ENCODE measurements at regions not wholly inside any gene's neighbourhood (a gene's known extent, or its start where the extent isn't known, plus 50 kb on each side); places are given as distances from the start of the nearest gene placed in this dataset.
A peak's percentile ranks its signal among the peaks of the same experiment; 100 is the strongest.

- no peak for DNase-seq
These were observed 191.9 kb downstream of the ARL4C start for GRCh38 chr2:234304950-234305349.

DNA sequence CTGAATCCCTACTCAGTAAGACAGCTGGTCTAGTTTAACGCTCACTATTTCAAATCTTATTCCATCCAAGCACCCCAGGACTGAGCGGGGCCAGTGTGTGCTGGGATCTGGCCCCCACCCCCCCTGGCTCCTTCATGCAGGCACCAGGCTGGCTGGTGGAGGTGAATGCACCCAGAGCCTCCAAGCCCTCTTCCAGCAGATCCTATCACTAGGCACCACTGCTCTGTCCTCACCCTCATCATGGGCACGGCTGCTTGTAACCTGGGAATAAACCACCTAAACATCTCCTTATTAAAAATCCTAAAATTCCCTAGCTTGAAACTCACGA is 194.3 kb downstream of the ARL4C start:
- no peak for DNase-seq

DNA sequence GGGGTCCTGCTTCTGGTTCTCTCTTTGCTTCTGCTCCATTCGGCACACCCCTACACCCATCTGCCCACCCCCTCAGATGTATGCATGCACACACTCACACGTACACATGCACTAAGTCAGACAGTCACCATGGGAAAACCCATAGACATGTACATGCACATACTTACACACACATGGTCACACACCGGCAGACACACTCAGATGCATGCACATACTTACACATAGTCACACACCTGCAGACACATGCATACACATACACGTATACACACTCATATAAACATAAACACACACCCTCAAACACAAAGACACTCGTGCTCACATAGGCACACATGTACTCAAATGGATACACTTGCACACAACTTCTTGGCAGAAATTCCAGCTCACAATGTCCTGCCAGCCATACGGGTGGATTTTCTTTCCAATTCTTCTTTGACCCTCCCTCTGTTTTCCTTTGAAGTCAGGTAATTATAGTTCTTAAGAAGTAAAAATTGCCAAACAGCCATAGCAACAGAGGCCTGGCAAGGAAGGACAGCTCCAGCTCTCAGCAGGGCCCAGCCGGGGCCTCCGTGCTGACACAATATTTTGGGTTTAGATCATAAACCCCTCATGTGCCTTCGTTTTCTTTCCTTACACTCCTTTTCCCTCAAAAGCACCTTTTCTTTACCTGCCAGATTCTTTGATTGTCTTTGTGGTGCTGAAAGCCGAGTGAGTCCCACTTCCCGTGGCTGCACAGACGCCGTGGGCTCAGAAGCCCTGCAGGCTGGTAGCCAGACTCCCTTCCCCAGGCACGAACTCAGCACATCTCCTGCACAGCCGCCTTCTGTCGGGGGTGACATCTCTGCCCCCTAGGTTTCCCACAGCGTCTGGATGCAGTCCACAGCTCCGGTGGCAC is 195.7 kb downstream of the ARL4C start:
- DNase-seq, result no peak

DNA sequence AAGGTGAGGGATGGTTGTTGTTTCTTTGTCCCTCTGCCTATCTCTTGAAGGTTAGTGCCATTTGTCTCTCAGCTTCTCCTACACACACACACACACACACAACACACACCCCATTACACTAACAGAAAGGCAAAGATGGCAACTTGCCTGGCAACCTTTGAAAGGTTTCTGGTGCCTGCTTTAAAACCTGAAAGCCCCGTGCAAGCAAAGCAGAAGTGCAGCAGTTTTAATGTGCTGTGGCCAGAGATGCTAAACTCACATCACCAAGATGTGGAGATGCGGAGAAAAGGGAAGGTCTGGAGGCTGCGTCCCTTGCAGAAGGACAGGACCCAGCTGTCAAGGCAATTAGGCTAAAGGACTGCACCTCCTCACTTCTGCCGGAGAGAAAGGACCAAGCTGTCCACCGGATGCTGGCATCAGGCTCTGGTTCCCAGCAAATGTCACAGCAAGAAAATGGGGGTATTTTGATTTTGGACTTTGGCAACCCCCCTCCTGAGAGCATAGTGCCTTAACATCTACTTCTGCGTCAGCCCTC is 196.4 kb downstream of the ARL4C start:
- no peak for DNase-seq

DNA sequence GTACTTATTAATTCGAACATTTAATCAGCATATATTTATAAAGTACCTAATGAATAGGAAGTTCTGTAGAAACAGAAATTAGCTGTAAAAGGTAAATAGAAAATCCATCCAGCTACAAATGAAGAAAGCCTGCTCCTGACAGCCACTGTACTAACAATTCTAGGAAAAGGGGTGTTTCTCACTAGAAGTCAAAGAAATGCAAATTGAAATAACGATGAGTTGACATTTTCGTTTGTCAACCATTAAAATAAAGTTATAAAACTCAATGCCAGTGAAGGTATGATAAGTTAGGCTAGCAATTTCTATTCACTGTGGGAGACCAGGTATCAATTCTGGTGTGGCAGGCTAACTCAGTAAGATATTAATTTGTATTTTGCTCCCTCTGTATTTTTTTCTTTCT is 198.0 kb downstream of the ARL4C start:
- DNase-seq, result no peak

DNA sequence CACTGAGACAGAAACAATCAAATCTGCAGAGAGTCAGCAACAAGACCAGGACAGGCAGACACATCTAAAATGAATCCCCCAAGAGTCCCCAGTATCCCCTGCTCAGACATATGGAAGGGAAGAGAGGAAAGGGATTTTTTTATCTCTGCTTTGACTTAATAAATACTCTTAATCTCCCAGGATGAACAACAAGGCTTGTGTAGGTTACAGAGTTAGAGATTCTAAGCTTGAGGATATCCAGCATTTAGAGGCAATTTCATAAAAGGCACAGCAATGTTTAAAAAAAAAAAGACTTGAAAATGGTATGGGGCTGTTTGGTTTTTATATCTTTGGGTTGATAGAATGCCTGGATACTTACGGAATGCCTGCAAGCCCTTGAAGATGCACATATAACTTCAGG is 199.9 kb downstream of the ARL4C start:
- DNase-seq, result no peak

DNA sequence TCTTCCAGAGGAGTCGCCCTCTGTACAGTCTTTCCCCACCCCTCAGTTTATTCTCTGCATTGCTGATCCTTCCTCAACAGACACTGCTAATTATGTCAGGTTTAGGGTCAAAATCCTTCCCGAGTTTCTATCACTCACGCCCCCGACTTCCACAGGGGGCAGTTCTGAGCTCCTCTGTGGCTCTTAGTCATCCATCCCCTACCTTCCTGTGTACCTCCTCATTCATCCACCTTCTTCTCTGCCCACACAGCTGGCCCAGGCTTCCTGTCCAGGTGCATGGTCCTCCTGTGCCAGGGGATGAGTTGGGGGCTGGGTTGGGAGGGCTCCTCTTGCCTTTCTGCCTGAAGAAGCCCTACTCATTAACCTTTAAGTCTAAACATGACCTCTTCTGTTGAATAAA is 202.9 kb downstream of the ARL4C start:
- no peak for DNase-seq

DNA sequence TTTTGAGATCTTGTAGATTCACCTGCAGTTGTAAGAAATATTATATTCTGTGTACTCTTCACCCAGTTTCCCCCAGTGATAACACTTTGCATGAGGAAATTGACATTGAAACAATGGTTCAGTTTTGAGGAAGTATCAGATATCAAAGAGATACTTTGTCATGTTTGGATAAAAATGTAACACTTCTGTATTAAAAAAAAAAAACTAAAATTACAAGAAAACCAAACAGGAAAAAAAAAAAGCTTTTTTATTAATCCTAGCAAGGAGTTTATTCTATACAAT is 204.0 kb downstream of the ARL4C start:
- DNase-seq, result no peak

- peak; percentile 83 for DNase-seq
These were observed 204.5 kb downstream of the ARL4C start for GRCh38 chr2:234292205-234292961.

GRCh38 chr2:234291765-234292204 is 205.1 kb downstream of the ARL4C start:
- DNase-seq, result peak; percentile 71

DNA sequence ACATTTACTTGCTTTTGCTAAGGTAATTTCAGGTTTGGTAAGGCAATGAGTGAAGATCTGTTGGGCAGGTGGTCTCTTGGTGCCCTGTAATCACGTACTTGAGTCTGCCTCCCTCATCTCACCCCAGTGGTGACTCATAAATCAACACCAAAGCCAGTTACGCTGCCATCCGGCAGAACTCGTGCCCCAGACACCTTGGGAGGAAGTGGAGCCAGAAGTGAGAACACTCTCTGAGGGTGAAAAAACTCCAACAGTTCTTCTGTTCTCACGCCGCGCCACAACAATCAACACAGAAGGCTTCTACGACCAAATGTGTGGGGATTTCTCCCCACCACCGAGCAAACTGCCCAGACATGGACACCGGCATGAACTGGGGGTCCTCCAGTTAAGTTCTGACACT is 206.2 kb downstream of the ARL4C start:
- DNase-seq, result peak; percentile 92

GRCh38 chr2:234289834-234290590 is 206.9 kb downstream of the ARL4C start:
- DNase-seq, result peak; percentile 75

DNA sequence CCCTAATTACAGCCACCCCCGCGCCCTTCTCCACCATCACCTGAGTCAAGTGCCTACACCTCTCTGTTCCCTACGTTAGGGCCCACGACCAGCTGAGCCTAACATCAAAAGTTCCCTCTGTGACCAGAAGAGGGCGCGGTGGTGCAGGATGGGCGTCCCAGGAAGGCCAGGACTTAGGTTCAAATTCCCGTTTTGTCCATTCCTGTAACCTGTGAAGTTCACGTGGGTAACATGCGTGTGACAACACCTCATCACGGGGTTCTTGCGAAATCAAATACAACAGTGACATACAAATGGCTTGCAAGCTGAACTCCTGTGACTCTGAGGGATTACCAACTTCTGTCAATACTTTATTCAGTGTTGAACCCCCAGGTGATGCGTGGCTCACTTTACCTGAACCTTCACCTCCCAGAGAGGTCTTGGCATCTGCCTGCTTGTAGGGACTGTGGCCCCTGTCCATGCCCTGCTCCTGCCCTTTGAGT is 207.9 kb downstream of the ARL4C start:
- peak; percentile 89 for DNase-seq

DNA sequence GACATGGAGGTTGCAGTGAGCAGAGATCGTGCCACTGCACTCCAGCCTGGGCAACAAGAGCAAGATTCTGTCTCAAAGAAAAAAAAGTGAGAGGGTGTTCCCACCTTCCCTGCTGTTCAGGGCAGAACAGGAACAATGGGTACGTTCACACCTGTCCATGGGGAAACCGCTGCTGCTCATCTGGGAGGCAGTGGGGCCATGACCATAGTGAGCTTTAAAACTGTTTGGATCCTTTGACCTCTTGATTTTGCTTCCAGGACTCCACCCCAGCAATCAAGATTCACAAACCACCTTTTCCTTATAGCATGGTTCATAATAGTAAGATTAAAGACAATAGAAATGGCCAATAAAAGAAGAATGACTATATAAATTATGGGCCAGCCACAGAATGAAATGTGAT is 209.2 kb downstream of the ARL4C start:
- no peak for DNase-seq

DNA sequence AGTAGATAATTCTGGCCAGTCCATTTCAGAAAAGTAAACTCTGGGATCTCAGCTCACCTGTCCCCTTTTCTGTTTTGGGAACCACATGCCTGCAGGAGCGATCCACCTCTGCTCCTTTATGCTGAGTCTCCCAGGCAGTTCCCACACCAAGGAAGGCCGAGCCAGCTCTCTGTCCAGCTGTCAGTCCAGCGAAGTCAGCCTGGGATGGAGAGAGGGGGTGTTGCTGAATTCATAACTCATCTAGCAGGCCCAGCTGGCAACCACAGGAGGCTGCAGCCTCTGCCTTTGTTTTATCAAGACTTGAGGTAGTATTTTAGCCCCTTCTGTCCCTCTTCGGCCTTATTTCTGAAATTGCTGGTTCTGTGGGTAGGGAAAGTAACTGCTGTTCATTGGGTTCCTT is 209.9 kb downstream of the ARL4C start:
- no peak for DNase-seq

DNA sequence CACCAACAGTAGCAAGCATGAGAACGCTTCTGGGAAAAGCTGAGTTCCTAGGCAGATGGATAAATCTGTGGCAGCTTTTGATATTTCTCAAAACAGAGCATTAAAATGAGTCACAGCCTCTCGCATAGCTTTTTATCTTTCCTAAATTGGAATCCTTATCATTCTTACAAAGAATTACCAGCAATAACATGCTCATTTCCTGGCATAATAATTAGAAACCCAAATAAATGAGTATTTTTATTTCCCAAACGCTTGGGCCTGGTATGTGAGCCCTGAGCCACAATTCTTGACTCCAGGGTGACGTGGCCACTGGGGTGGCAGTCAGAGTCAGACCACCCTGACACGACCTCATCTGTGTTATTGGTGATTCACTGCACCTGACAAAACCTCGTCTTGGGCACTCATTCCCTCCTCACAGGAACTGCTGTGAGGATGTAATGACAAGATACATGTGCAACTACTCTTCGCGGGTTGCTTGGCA is 210.7 kb downstream of the ARL4C start:
- no peak for DNase-seq

- DNase-seq, result no peak
These were observed 211.3 kb downstream of the ARL4C start for GRCh38 chr2:234285541-234285940.

GRCh38 chr2:234279637-234280036 is 217.2 kb downstream of the ARL4C start:
- no peak for DNase-seq

- DNase-seq, result no peak
These were observed 218.2 kb downstream of the ARL4C start for GRCh38 chr2:234278556-234279255.

DNA sequence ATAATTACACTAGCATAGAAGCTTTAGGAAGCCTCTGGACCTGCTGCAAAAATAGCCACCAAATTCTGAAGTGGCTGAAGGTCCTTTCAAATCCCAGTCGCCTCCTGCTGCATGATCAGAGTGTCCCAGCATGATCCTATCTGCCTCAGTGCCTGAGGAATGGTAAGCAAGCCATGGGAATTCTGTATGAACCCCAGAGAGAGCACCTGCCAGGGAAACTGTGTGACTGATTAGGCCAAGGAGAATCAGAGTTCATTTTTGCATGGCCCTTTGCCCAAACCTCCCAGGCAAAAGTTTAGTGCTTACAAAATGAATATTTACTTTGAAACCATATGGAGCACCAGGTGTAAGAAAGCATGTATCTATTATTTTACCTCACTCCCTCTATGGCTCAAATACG is 221.4 kb downstream of the ARL4C start:
- no peak for DNase-seq

- DNase-seq, result peak; percentile 66
These were observed 222.8 kb downstream of the ARL4C start for GRCh38 chr2:234273887-234274584.

Data from activated effector memory CD4-positive, alpha-beta T cell treated with anti-CD3 and anti-CD28 coated beads, Interleukin-2, amount 50 U/mL, for 16 hours (primary cell).